ENCODE measurements at regions not wholly inside any gene's neighbourhood (a gene's known extent, or its start where the extent isn't known, plus 50 kb on each side); places are given as distances from the start of the nearest gene placed in this dataset.

DNA sequence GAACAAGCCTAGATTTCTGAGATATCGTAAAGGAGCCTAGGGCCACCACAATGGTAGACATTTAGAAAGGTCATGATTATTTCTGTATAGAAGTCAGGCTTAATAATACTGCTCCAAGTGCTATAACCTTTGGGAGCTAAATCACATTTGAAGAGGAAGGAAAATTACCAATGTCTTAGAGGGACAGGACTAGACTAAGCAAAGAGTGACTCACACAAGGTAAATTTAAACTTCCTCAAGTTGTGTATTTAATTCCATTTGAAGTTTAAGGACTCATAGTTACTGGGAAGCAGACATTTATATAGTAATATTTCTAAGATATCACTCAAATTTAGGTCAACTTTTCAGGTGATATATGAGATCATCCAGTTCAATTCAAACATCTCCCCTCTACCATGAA, 227.6 kb upstream of the MME start:
- no peak for TF ChIP-seq ZNF121 (CRISPR knock-in tag; IDR thresholded peaks at IDR 0.05)
- TF ChIP-seq, protein P1, sequence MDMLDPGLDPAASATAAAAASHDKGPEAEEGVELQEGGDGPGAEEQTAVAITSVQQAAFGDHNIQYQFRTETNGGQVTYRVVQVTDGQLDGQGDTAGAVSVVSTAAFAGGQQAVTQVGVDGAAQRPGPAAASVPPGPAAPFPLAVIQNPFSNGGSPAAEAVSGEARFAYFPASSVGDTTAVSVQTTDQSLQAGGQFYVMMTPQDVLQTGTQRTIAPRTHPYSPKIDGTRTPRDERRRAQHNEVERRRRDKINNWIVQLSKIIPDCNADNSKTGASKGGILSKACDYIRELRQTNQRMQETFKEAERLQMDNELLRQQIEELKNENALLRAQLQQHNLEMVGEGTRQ (CRISPR knock-in tag; IDR thresholded peaks at IDR 0.05), result no peak
- TF ChIP-seq, protein P2, sequence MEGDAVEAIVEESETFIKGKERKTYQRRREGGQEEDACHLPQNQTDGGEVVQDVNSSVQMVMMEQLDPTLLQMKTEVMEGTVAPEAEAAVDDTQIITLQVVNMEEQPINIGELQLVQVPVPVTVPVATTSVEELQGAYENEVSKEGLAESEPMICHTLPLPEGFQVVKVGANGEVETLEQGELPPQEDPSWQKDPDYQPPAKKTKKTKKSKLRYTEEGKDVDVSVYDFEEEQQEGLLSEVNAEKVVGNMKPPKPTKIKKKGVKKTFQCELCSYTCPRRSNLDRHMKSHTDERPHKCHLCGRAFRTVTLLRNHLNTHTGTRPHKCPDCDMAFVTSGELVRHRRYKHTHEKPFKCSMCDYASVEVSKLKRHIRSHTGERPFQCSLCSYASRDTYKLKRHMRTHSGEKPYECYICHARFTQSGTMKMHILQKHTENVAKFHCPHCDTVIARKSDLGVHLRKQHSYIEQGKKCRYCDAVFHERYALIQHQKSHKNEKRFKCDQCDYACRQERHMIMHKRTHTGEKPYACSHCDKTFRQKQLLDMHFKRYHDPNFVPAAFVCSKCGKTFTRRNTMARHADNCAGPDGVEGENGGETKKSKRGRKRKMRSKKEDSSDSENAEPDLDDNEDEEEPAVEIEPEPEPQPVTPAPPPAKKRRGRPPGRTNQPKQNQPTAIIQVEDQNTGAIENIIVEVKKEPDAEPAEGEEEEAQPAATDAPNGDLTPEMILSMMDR (IDR thresholded peaks at IDR 0.05), result no peak
- TF ChIP-seq NR1H2 (CRISPR knock-in tag; IDR thresholded peaks at IDR 0.05), result no peak
- no peak for TF ChIP-seq SMAD4 (CRISPR knock-in tag; IDR thresholded peaks at IDR 0.05)
- no peak for TF ChIP-seq FOXJ3 (CRISPR knock-in tag; IDR thresholded peaks at IDR 0.05; ENCODE audit: borderline replicate concordance)
- TF ChIP-seq, protein P3, sequence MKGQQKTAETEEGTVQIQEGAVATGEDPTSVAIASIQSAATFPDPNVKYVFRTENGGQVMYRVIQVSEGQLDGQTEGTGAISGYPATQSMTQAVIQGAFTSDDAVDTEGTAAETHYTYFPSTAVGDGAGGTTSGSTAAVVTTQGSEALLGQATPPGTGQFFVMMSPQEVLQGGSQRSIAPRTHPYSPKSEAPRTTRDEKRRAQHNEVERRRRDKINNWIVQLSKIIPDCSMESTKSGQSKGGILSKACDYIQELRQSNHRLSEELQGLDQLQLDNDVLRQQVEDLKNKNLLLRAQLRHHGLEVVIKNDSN (CRISPR knock-in tag; IDR thresholded peaks at IDR 0.05), result no peak
- TF ChIP-seq ZNF232 (CRISPR knock-in tag; IDR thresholded peaks at IDR 0.05), result no peak

Measured in WTC11 (cell line).